GM12878 (cell line): ENCODE measurements at regions not wholly inside any gene's neighbourhood (a gene's known extent, or its start where the extent isn't known, plus 50 kb on each side); places are given as distances from the start of the nearest gene placed in this dataset.

ENCODE experiments used
- ATAC-seq: fragments of 200-7000 bp; cut with Tn5 transposase; 3 replicates; pipeline ENCODE4 v1.9.1; 2020; ENCODE audit warnings: mild to moderate bottlenecking, moderate library complexity
- BruUV-seq: library from RNA; stranded (reverse); fragments of 400-500 nt; replicated peaks from 2 replicates; lab custom pipeline; 2021; lab: Mats Ljungman, UMichigan
- CTCF ChIA-PET: fragments of 300-600 bp; sonication (Branson Sonifier 250); formaldehyde crosslinking; extraction: SDS; loops from one replicate; lab custom pipeline; 2021; ENCODE audit warnings: inconsistent platforms; lab: Yijun Ruan, JAX
- POLR2A ChIA-PET: fragments of 350-600 bp; formaldehyde crosslinking; extraction: SDS; loops from one replicate; lab custom pipeline; 2021; ENCODE audit warnings: inconsistent platforms; lab: Charles Lee
- RAD21 ChIA-PET: fragments of 300-600 bp; sonication (Branson Sonifier 250); formaldehyde crosslinking; loops from one replicate; lab custom pipeline; 2023; ENCODE audit warnings: antibody characterized with exemption; ENCODE audit not compliant: unreplicated experiment; lab: Charles Lee
- SMC1A ChIA-PET: fragments of 300-600 bp; sonication (Branson Sonifier 250); formaldehyde crosslinking; loops from one replicate; lab custom pipeline; 2023; ENCODE audit not compliant: unreplicated experiment, uncharacterized antibody; lab: Charles Lee
- DNase-seq: peaks from one replicate; pipeline ENCODE4 v3.0.0-alpha.2; 2011; ENCODE audit warnings: low read depth, low spot score
- FAIRE-seq: peaks from 3 replicates; lab custom pipeline; 2011; peaks lifted over from hg19 to GRCh38; lab: Jason Lieb, UNC
- H2AFZ ChIP-seq: 2 replicates; pipeline ENCODE4 v1.6.0; 2011; ENCODE audit warnings: low read depth, low read length, control low read depth; ENCODE audit not compliant: control insufficient read depth
- H3K27ac ChIP-seq: 2 replicates; pipeline ENCODE4 v1.5.1; 2011; ENCODE audit warnings: control low read depth; ENCODE audit not compliant: control insufficient read depth, insufficient read depth
- H3K27me3 ChIP-seq, 2 experiments: replicated peaks in 1 of 2; 2 replicates each; pipeline versions ENCODE4 v1.6.0 to v1.6.1; 2011; ENCODE audit warnings: low read length in 1 of 2; ENCODE audit not compliant: control insufficient read depth in 2 of 2, insufficient read depth in 2 of 2
- H3K36me3 ChIP-seq, 2 experiments: 2 replicates each; pipeline ENCODE4 v1.5.1; 2011; ENCODE audit warnings: low read length in 1 of 2; ENCODE audit not compliant: control insufficient read depth in 2 of 2, insufficient read depth in 2 of 2
- H3K4me1 ChIP-seq: 2 replicates; pipeline ENCODE4 v1.6.1; 2011; ENCODE audit warnings: mild to moderate bottlenecking, low read length, moderate library complexity, mixed read lengths; ENCODE audit not compliant: control insufficient read depth, insufficient read depth
- H3K4me2 ChIP-seq: 2 replicates; pipeline ENCODE4 v1.6.0; 2011; ENCODE audit warnings: control low read depth; ENCODE audit not compliant: control insufficient read depth, insufficient read depth
- H3K4me3 ChIP-seq: fragments of 200-600 bp; sonication (generic); 2 replicates; pipeline ENCODE4 v1.5.1; 2016
- H3K79me2 ChIP-seq: 2 replicates; pipeline ENCODE4 v1.6.0; 2011; ENCODE audit warnings: low read length; ENCODE audit not compliant: control insufficient read depth, insufficient read depth
- H3K9ac ChIP-seq: 2 replicates; pipeline ENCODE4 v1.8.0; 2011; ENCODE audit warnings: low read length, control low read depth, mixed read lengths; ENCODE audit not compliant: control insufficient read depth, insufficient read depth
- H3K9me3 ChIP-seq: replicated peaks from 3 replicates; pipeline ENCODE4 v1.5.1; 2011; ENCODE audit warnings: mild to moderate bottlenecking, low read length; ENCODE audit not compliant: control insufficient read depth, insufficient read depth
- H4K20me1 ChIP-seq: 2 replicates; pipeline ENCODE4 v1.6.0; 2011; ENCODE audit not compliant: control insufficient read depth, insufficient read depth
- CBX5 ChIP-seq: sonication (generic); IDR thresholded peaks from 2 replicates; pipeline ENCODE4 v1.6.1; 2016; ENCODE audit warnings: low read depth, moderate library complexity, mild to moderate bottlenecking, inconsistent platforms
- CREM ChIP-seq: IDR thresholded peaks from 2 replicates; pipeline ENCODE4 v1.6.1; 2014; ENCODE audit warnings: antibody characterized with exemption, low read depth
- EGR1 ChIP-seq, 2 experiments: IDR thresholded peaks; 1 replicate in 1 of 2; 2 replicates in 1 of 2; pipeline ENCODE4 v1.6.1; 2011 to 2012; ENCODE audit warnings: low read depth in 2 of 2, low read length in 2 of 2, borderline replicate concordance in 1 of 2, mild to moderate bottlenecking in 1 of 2, moderate library complexity in 1 of 2
- MXI1 ChIP-seq: fragments of 150-350 bp; IDR thresholded peaks from 2 replicates; pipeline ENCODE4 v1.6.1; 2011; ENCODE audit warnings: low read depth, mild to moderate bottlenecking, inconsistent platforms, low read length, improper control_type of control experiment
- NFYA ChIP-seq: IDR thresholded peaks from 2 replicates; pipeline ENCODE4 v1.6.1; 2011; ENCODE audit warnings: low read depth, mild to moderate bottlenecking, low read length, improper control_type of control experiment, borderline replicate concordance
- ZSCAN29 ChIP-seq: fragments of 450-650 bp; IDR thresholded peaks from 2 replicates; pipeline ENCODE4 v1.6.1; 2017; ENCODE audit warnings: mild to moderate bottlenecking, moderate library complexity
- WGBS: methylation state at CpG from one replicate; pipeline ENCODE4 v1.1.6; 2016; ENCODE audit warnings: low lambda C conversion rate; ENCODE audit not compliant: insufficient replicate concordance, insufficient coverage; ENCODE audit errors: missing lambda C conversion rate; 5-methylcytosine and 5-hydroxymethylcytosine counted together
- in situ Hi-C: fragments of 300-500 bp; cut with MboI; formaldehyde crosslinking; loops from 9 replicates; pipeline ENCODE4 v1.14.3; 2018; ENCODE audit warnings: mixed read lengths
- intact Hi-C: fragments of 100-400 bp; cut with micrococcal nuclease; formaldehyde crosslinking; loops from one replicate; pipeline ENCODE4 v1.14.2; 2022; ENCODE audit not compliant: unreplicated experiment
- TF ChIP-seq, protein P1 (sequence below): IDR thresholded peaks from 2 replicates; pipeline ENCODE4 v1.6.1; 2012; ENCODE audit warnings: improper control_type of control experiment, low read depth, low read length; ENCODE audit not compliant: insufficient replicate concordance

DNA sequence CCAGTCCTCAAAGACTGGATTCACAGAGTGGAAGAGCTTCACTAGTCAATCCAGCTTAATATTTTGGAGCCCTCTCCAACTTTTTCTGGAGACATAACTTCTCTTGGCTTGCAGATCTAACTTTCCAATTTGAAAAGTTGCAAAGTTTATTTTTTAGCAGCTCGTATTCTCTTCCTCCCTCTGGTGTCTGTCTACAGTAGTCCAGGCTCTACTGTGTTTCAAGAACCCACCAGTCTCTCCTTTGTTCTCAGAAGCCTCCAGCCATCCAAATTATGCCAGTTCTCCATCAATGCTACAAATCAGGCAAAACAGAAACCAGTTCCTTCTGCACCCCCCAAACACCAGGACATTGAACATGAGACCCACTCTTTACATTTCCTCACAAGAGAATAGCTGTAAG, 376.1 kb upstream of the OPRM1 start (continued):
- TF ChIP-seq, protein P1, sequence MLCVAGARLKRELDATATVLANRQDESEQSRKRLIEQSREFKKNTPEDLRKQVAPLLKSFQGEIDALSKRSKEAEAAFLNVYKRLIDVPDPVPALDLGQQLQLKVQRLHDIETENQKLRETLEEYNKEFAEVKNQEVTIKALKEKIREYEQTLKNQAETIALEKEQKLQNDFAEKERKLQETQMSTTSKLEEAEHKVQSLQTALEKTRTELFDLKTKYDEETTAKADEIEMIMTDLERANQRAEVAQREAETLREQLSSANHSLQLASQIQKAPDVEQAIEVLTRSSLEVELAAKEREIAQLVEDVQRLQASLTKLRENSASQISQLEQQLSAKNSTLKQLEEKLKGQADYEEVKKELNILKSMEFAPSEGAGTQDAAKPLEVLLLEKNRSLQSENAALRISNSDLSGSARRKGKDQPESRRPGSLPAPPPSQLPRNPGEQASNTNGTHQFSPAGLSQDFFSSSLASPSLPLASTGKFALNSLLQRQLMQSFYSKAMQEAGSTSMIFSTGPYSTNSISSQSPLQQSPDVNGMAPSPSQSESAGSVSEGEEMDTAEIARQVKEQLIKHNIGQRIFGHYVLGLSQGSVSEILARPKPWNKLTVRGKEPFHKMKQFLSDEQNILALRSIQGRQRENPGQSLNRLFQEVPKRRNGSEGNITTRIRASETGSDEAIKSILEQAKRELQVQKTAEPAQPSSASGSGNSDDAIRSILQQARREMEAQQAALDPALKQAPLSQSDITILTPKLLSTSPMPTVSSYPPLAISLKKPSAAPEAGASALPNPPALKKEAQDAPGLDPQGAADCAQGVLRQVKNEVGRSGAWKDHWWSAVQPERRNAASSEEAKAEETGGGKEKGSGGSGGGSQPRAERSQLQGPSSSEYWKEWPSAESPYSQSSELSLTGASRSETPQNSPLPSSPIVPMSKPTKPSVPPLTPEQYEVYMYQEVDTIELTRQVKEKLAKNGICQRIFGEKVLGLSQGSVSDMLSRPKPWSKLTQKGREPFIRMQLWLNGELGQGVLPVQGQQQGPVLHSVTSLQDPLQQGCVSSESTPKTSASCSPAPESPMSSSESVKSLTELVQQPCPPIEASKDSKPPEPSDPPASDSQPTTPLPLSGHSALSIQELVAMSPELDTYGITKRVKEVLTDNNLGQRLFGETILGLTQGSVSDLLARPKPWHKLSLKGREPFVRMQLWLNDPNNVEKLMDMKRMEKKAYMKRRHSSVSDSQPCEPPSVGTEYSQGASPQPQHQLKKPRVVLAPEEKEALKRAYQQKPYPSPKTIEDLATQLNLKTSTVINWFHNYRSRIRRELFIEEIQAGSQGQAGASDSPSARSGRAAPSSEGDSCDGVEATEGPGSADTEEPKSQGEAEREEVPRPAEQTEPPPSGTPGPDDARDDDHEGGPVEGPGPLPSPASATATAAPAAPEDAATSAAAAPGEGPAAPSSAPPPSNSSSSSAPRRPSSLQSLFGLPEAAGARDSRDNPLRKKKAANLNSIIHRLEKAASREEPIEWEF, result no peak
- TF ChIP-seq EGR1 (IDR thresholded peaks at IDR 0.05; ENCODE audit: borderline replicate concordance in 1 of 2, low read depth in 2 of 2, low read length in 2 of 2) (no peak), NFYA (no peak), CBX5 (no peak)

DNA sequence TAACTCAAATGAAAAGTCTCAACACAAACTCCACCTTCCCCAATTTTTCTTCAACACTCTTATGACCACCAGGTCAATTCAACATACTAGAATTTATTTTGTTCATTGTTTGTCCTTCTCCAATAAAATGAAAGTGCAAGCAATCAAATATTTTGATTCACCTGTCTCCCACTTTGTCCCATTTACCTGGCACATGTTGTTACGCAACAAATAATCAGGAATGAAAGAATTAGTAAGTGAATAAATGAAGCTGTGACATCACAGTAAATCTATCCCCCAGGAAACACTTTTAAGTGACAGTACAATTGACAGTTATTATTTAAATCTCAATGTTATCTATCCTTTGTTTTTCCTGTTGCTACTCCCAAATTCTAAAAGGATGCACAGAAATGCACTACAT, 393.7 kb upstream of the OPRM1 start:
- H3K4me1 ChIP-seq, result no peaks in the 10 kb centered on the region
- H3K4me3 ChIP-seq, result no peak overlapping the region
- H3K79me2 ChIP-seq, result no peaks in the 10 kb centered on the region
- ChIA-PET RAD21 (interaction anchor here (0.6 kb wide), 1 partner anchor 259 kb away, joined by 4 read pairs; no protein-coding TSS in a partner anchor), POLR2A (no interaction called here), CTCF (no interaction called here), SMC1A (no interaction called here)
- no peak overlapping the region for H3K27ac ChIP-seq
- no peak overlapping the region for H3K4me2 ChIP-seq
- DNase-seq, result no peak
- no peak overlapping the region for H3K9ac ChIP-seq
- no peaks in the 10 kb centered on the region for H3K27me3 ChIP-seq
- WGBS, result 86% methylated on average over 1 of the region's 1 CpG
- no peaks in the 10 kb centered on the region for H4K20me1 ChIP-seq
- ATAC-seq, result no peak
- intact Hi-C loops, result no loop called here
- H2AFZ ChIP-seq, result no peak overlapping the region
- no peak for FAIRE-seq
- no peaks in the 10 kb centered on the region for H3K9me3 ChIP-seq
- no peaks in the 10 kb centered on the region for H3K36me3 ChIP-seq
- BruUV-seq, result no TSS peak
- no peak for TF ChIP-seq MXI1
- TF ChIP-seq CREM, result no peak
- TF ChIP-seq ZSCAN29, result no peak
- in situ Hi-C loops, result no loop called here
